Activated CD4-positive, alpha-beta memory T cell treated with anti-CD3 and anti-CD28 coated beads, Interleukin-2, amount 10 ng/mL, durations not matched to agents 7 days and 5 days (primary cell): ENCODE measurements at regions not wholly inside any gene's neighbourhood (a gene's known extent, or its start where the extent isn't known, plus 50 kb on each side); places are given as distances from the start of the nearest gene placed in this dataset.
A peak's percentile ranks its signal among the peaks of the same experiment; 100 is the strongest.

Experiments
- CTCF ChIA-PET: fragments of 350-600 bp; sonication (Branson Sonifier 250); formaldehyde crosslinking; loops from one replicate; lab custom pipeline; 2021; ENCODE audit warnings: antibody characterized with exemption, inconsistent platforms; lab: Charles Lee
- POLR2A ChIA-PET: fragments of 350-600 bp; sonication (Branson Sonifier 250); formaldehyde crosslinking; loops from one replicate; lab custom pipeline; 2021; ENCODE audit warnings: antibody characterized with exemption; lab: Charles Lee
- DNase-seq: peaks from one replicate; pipeline ENCODE4 v3.0.0-alpha.2; 2020
- H3K27ac Mint-ChIP-seq: one replicate; pipeline ENCODE4 v1.8.0; 2021; ENCODE audit warnings: mild to moderate bottlenecking, mixed read lengths
- H3K27me3 Mint-ChIP-seq: one replicate; pipeline ENCODE4 v1.8.0; 2021; ENCODE audit warnings: mixed read lengths
- H3K36me3 Mint-ChIP-seq: one replicate; pipeline ENCODE4 v1.8.0; 2021; ENCODE audit warnings: low read depth, mixed read lengths
- H3K4me1 Mint-ChIP-seq: one replicate; pipeline ENCODE4 v1.8.0; 2021; ENCODE audit warnings: mixed read lengths
- H3K4me3 Mint-ChIP-seq: one replicate; pipeline ENCODE4 v1.8.0; 2021; ENCODE audit warnings: mild to moderate bottlenecking, mixed read lengths
- H3K9me3 Mint-ChIP-seq: one replicate; pipeline ENCODE4 v1.8.0; 2021; ENCODE audit warnings: mixed read lengths

DNA sequence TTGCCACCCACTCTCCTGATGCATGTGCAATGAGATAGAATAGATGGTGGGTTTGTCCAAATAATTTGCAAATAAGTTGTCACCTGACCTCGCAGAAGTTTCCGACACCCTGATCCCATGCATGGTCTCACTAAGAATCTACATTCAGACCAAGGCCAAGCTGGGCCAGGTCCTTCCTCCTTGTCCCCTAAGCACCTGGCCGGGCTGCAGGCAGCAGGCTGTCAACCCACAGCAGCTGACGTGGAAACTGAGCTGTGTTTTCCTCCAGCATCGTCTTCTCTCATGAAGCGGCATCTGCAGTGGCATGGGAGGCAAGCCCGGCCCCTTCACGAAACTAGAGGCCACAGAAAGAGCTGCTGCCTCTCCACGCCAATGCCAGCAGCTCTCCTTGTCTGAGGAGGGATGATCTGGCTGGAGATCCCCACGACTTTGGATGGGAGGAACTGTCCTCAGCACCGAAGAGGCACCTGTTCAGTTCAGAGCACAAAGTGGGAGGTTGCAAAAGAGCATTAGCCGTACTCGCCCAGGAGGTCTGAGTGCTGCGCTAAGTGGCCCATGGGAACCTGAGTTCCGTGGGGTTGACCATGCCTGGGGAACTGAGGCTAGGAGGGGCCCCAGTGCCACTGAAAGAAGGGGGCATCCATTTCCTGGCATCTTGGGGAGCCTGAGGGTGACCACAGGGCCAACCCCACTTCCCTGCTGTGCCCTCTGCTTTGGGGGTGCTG, 110.5 kb upstream of the INSIG1 start:
- no peak overlapping the region for H3K4me3 Mint-ChIP-seq
- no peak overlapping the region for H3K27ac Mint-ChIP-seq
- H3K4me1 Mint-ChIP-seq = peaks cover 23% of the 10 kb centered on the region
- H3K36me3 Mint-ChIP-seq = peaks cover 14% of the 10 kb centered on the region
- DNase-seq = peak; percentile 14
- peaks cover 28% of the 10 kb centered on the region for H3K9me3 Mint-ChIP-seq
- ChIA-PET POLR2A (interaction anchor here (1.0 kb wide), 2 partner anchors 109 to 457 kb away, joined by 3 read pairs; partner anchors contain the start of gene RBM33), CTCF (no interaction called here)
- H3K27me3 Mint-ChIP-seq = peaks cover 3% of the 10 kb centered on the region

DNA sequence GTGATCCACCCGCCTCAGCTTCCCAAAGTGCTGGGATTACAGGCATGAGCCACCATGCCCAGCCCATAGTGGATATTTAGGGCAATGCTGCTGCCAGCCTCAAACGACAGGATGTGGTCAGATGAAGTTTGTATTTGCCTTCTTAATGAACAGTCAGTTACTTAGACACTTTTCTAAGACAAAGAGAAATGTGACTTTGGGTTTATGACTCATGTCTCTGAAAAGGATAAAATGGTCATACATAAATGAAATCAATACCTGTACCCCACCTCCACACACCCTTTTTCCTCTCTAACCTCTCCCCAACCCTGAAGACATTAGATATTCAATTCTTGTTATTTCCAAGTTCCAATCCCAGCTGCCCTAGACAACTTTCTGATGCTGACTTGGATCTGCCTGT, 109.3 kb upstream of the INSIG1 start:
- peaks cover 1% of the 10 kb centered on the region for H3K27me3 Mint-ChIP-seq
- ChIA-PET POLR2A (interaction anchor here (3.6 kb wide), 1 partner anchor 110 kb away, joined by 32 read pairs; the partner anchor contains the start of gene INSIG1), CTCF (interaction anchor here (1.3 to 3.5 kb wide), 4 partner anchors 17 to 261 kb away, joined by 4 to 31 read pairs (median 18); no protein-coding TSS in a partner anchor)
- H3K4me3 Mint-ChIP-seq = no peak overlapping the region
- H3K9me3 Mint-ChIP-seq = peaks cover 28% of the 10 kb centered on the region
- H3K4me1 Mint-ChIP-seq = peaks cover 32% of the 10 kb centered on the region
- H3K36me3 Mint-ChIP-seq = peaks cover 15% of the 10 kb centered on the region
- DNase-seq = no peak
- H3K27ac Mint-ChIP-seq = no peak overlapping the region

DNA sequence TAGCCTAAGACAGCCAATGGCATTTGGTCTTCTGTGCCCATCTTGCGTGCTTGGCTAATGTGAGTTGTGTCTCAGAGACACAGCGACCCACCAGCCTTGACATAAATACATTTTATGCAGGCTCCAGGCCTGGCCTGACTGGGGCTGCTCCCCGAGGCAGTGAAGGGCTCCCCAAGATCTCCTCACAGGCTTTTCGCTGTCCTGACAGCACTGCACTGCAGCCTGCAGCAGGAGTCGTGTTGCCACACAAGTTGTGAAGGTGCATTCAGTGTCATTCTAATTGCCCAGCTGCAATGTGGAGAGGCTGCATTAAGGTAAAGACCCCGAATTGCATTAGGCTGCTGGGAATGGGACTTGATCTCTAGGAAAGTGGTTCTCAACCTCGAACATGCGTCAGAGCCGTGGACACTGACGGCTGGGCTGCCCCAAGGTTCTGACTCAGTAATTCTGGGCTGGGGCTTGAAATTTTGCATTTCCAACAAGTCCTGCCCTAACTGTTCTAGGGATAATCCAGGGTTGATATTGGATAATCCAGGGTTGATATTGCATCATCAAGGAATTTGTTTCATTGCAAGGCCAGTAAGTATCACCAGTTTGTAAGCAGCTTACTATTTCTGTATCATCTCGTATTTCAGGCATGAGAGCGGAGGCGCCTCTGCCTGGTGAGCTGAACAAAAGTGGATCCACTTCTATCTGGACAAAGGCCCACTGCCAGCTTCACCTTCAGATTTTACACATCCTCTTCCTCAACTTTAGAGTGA, 108.7 kb upstream of the INSIG1 start:
- DNase-seq = no peak

DNA sequence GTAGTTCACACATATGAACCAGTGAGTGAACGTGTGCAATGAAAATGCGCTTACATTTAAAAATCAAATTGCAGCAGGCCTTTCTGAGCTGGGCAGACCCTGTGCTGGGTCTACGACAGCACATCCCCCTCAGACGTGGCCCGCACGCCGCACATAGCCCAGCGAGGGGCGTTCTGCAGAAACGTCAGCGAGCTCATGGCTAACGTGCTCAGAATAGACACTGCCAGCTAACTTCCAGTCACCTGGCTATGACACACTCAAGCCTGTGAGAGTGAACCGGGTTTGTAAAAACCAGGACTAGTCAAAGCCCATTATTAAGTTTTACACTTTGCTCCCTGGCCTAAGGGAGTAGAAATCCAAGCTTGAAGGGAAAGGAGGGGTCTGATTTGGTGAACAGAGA, 108.1 kb upstream of the INSIG1 start:
- DNase-seq = no peak
- peaks cover 42% of the 10 kb centered on the region for H3K4me1 Mint-ChIP-seq
- H3K27ac Mint-ChIP-seq = no peak overlapping the region
- no peak overlapping the region for H3K4me3 Mint-ChIP-seq
- H3K9me3 Mint-ChIP-seq = peaks cover 25% of the 10 kb centered on the region
- POLR2A ChIA-PET = interaction anchor here (1.4 to 3.6 kb wide), 4 partner anchors 16 to 155 kb away, joined by 3 to 32 read pairs (median 7); partner anchors contain the start of gene INSIG1
- peaks cover 15% of the 10 kb centered on the region for H3K36me3 Mint-ChIP-seq
- H3K27me3 Mint-ChIP-seq = peaks cover 1% of the 10 kb centered on the region
- CTCF ChIA-PET = interaction anchor here (0.9 to 3.5 kb wide), 11 partner anchors 15 to 275 kb away, joined by 3 to 31 read pairs (median 4); no protein-coding TSS in a partner anchor

More for the DNA sequence above, 108.7 kb upstream of the INSIG1 start:
- H3K27me3 Mint-ChIP-seq = peaks cover 1% of the 10 kb centered on the region
- CTCF ChIA-PET = interaction anchor here (0.9 to 3.5 kb wide), 11 partner anchors 14 to 275 kb away, joined by 3 to 31 read pairs (median 4); no protein-coding TSS in a partner anchor
- H3K4me3 Mint-ChIP-seq = no peak overlapping the region
- H3K36me3 Mint-ChIP-seq = peaks cover 15% of the 10 kb centered on the region
- peaks cover 27% of the 10 kb centered on the region for H3K9me3 Mint-ChIP-seq
- H3K27ac Mint-ChIP-seq = no peak overlapping the region
- H3K4me1 Mint-ChIP-seq = peaks cover 38% of the 10 kb centered on the region
- POLR2A ChIA-PET = interaction anchor here (1.4 to 3.6 kb wide), 3 partner anchors 16 to 112 kb away, joined by 3 to 32 read pairs (median 10); partner anchors contain the start of gene INSIG1

DNA sequence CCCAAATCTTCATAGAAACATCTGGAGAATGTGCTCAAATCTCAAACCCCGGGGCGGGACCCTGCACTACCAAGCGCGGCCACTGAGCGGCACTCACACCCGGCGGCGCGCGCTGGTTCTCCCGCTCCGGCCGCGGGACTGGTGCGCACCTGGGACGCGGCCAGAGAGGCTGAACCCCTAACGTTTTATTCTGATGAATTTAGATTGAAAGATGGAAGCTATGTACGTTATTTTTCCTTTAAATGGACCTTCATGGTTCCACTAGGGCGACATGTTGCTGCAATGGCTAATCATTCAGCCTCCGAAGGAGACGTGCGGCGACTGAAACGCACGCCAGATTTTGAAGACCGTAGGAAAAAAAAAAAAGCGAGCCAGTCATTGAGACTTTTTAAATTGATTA, 107.0 kb upstream of the INSIG1 start:
- H3K4me1 Mint-ChIP-seq = peaks cover 42% of the 10 kb centered on the region
- H3K9me3 Mint-ChIP-seq = peaks cover 16% of the 10 kb centered on the region
- peaks cover 5% of the 10 kb centered on the region for H3K36me3 Mint-ChIP-seq
- CTCF ChIA-PET = interaction anchor here (0.6 to 3.9 kb wide), 12 partner anchors 15 to 276 kb away, joined by 3 to 31 read pairs (median 5); partner anchors contain the start of gene INSIG1
- H3K4me3 Mint-ChIP-seq = no peak overlapping the region
- DNase-seq = peak; percentile 72
- peaks cover 1% of the 10 kb centered on the region for H3K27me3 Mint-ChIP-seq
- POLR2A ChIA-PET = interaction anchor here (1.4 to 3.6 kb wide), 4 partner anchors 15 to 154 kb away, joined by 3 to 32 read pairs (median 7); partner anchors contain the start of gene INSIG1
- H3K27ac Mint-ChIP-seq = no peak overlapping the region

DNA sequence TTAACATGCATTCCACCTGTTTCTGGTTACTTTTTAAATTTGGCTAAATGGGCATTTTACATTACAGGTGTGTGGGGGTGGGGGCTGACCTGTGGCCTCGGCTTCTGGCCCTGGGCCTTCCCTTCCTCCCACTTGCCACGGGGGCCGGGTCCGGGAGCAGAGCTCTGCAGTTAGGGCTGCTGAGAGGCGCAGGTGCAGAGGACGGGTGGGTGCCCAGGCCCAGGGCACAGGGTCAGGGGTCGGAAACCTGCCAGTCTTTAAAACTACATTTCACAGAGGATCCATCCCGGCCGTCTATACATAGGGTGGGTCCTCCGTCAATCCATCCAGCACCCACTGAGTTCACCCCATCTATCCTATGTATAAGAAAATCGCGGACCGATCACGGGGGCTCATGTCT, 106.5 kb upstream of the INSIG1 start:
- peaks cover 5% of the 10 kb centered on the region for H3K36me3 Mint-ChIP-seq
- H3K9me3 Mint-ChIP-seq = peaks cover 14% of the 10 kb centered on the region
- no peak overlapping the region for H3K4me3 Mint-ChIP-seq
- H3K27me3 Mint-ChIP-seq = peaks cover 3% of the 10 kb centered on the region
- DNase-seq = no peak
- ChIA-PET CTCF (interaction anchor here (0.7 to 3.9 kb wide), 9 partner anchors 14 to 182 kb away, joined by 3 to 31 read pairs (median 7); partner anchors contain the start of gene INSIG1), POLR2A (interaction anchor here (1.5 to 3.6 kb wide), 3 partner anchors 14 to 154 kb away, joined by 4 to 32 read pairs (median 10); partner anchors contain the start of gene INSIG1)
- H3K4me1 Mint-ChIP-seq = peaks cover 42% of the 10 kb centered on the region
- no peak overlapping the region for H3K27ac Mint-ChIP-seq

DNA sequence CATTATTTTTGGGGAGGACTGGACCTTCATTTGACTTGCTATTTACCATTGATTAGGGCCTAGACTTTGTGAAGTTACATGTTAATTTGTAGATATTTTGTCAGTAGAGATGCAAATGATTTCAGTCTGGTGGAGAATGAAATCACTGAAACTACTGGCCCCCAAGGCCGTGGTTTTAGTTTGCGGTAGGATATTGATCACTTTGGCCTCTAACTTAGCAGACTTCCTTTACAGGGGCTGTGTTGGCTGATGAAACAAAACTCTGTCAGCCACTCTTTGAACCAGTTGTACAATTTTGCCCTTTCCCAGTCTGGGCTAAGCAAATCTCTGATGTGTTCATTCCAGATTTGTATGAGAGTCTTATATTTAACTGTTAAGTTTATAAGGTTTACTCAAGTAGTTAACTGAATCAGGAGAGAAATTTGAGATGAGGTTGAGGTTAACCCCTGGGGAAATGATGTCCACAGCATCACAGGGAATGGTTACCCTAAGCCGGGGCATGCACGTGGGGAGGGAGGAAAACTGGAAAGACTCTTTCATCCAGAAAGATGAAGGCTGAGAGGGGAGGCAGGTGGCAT, 105.7 kb upstream of the INSIG1 start:
- H3K36me3 Mint-ChIP-seq = peaks cover 9% of the 10 kb centered on the region
- H3K4me3 Mint-ChIP-seq = no peak overlapping the region
- H3K9me3 Mint-ChIP-seq = peaks cover 11% of the 10 kb centered on the region
- POLR2A ChIA-PET = interaction anchor here (2.8 to 3.5 kb wide), 2 partner anchors 13 to 106 kb away, joined by 10 to 29 read pairs; partner anchors contain the start of gene INSIG1
- no peak for DNase-seq
- peaks cover 42% of the 10 kb centered on the region for H3K4me1 Mint-ChIP-seq
- H3K27me3 Mint-ChIP-seq = peaks cover 3% of the 10 kb centered on the region
- H3K27ac Mint-ChIP-seq = peak overlapping the region; percentile 22
- CTCF ChIA-PET = interaction anchor here (3.5 to 3.9 kb wide), 2 partner anchors 105 to 107 kb away, joined by 14 to 20 read pairs; partner anchors contain the start of gene INSIG1

DNA sequence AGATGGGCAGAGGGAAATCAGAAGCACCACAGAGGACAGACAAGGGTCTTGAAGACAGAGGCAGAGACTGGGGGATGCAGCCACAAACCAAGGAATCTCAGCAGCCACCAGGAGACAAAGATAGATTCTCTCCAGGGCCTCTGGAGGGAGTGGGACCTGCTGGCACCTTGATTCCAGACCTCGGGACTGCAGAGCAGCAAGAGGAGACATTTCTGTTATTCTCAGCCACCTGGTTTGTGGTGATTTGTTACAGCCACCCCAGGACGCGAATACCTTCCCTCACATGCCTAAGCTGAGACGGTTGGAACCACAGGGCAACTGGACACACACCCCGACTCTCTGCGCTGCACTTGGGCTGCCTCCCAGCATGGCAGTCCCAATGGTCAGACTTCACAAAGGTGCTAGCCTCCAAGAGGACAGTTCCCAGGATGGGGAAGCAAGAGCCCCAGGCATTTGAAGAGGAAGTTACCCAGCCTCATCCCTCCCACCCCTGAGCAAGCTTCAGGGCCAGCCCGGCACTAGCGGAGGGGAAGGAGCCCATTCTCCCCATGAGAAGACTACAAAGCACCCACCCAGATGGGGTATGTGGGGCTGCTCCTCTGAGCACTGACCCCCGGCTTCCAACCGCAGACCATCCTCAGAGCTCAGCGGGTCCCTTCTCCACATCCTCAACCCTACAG, 104.6 kb upstream of the INSIG1 start:
- peaks cover 3% of the 10 kb centered on the region for H3K27me3 Mint-ChIP-seq
- ChIA-PET CTCF (interaction anchor here (3.9 kb wide), 1 partner anchor 103 kb away, joined by 14 read pairs; the partner anchor contains the start of gene INSIG1), POLR2A (interaction anchor here (2.1 to 3.5 kb wide), 2 partner anchors 13 to 105 kb away, joined by 16 to 29 read pairs; partner anchors contain the start of gene INSIG1)
- H3K4me1 Mint-ChIP-seq = peaks cover 44% of the 10 kb centered on the region
- H3K27ac Mint-ChIP-seq = peak overlapping the region; percentile 29
- peaks cover 14% of the 10 kb centered on the region for H3K9me3 Mint-ChIP-seq
- H3K36me3 Mint-ChIP-seq = peaks cover 9% of the 10 kb centered on the region
- DNase-seq = no peak
- no peak overlapping the region for H3K4me3 Mint-ChIP-seq

DNA sequence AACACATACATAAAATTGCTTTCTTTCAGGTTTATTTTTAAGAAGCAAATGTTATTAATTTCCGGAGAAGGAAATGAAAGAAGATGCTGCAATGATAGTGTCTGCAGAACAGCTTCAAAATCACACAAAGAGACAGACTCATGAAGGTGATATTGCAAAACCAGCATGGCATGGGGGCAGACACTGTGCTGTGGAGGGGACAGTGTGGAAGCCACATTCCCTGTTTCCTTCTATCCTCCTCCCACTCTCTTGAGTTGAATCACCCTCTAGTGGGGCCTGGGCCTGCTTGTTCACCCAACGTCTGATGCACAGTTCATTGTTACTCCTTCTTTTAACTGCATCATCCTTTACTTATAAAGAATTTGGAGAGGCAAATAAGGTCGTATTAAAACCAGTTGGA, 104.0 kb upstream of the INSIG1 start:
- CTCF ChIA-PET = interaction anchor here (3.9 kb wide), 1 partner anchor 103 kb away, joined by 14 read pairs; the partner anchor contains the start of gene INSIG1
- peaks cover 9% of the 10 kb centered on the region for H3K36me3 Mint-ChIP-seq
- peak overlapping the region; percentile 29 for H3K27ac Mint-ChIP-seq
- POLR2A ChIA-PET = interaction anchor here (2.1 to 3.5 kb wide), 2 partner anchors 12 to 105 kb away, joined by 16 to 29 read pairs; partner anchors contain the start of gene INSIG1
- H3K27me3 Mint-ChIP-seq = peaks cover 3% of the 10 kb centered on the region
- H3K9me3 Mint-ChIP-seq = peaks cover 15% of the 10 kb centered on the region
- DNase-seq = no peak
- peaks cover 45% of the 10 kb centered on the region for H3K4me1 Mint-ChIP-seq
- H3K4me3 Mint-ChIP-seq = no peak overlapping the region

DNA sequence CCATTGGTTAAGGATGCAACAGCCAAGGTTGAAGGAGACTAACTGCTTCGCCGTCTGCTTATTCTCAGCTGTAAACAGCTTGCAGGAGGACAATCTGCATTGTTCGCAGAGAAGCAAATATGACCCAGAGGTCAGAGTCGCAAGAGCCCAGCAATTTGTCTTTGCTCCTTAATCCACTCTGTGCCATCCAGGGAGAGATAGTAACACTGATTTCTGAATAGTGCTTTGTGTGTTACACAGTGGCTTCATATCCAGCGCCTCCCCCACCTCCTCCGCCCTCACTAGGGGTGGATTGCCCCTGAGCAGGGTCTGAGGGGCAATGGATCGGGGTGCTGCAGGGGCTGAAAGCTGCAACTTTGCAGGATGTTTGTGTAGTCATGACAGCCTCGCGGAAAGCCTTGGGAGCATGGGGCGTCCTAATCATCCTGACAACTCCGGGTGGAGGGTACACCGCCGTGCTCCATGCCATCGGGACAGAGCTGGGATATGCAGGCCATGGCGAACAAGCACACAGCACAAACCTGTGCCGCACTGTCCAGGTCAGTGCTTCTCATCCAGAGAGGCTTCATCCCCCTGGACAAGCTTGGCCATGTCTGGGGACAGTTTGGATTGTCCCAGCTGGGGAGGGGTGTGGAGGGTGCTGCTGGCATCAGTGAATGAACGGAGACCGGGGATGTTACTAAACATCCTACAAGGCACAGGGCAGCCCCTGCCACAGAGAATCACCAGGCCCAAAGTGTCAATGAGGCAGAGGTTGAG, 103.1 kb upstream of the INSIG1 start:
- no peak for DNase-seq
- ChIA-PET CTCF (no interaction called here), POLR2A (interaction anchor here (2.1 to 3.5 kb wide), 2 partner anchors 12 to 104 kb away, joined by 16 to 29 read pairs; partner anchors contain the start of gene INSIG1)
- peaks cover 15% of the 10 kb centered on the region for H3K9me3 Mint-ChIP-seq
- H3K36me3 Mint-ChIP-seq = peaks cover 9% of the 10 kb centered on the region
- H3K27ac Mint-ChIP-seq = no peak overlapping the region
- H3K4me3 Mint-ChIP-seq = no peak overlapping the region
- peaks cover 3% of the 10 kb centered on the region for H3K27me3 Mint-ChIP-seq
- peaks cover 49% of the 10 kb centered on the region for H3K4me1 Mint-ChIP-seq
